SK-N-MC (cell line): ENCODE measurements at regions not wholly inside any gene's neighbourhood (a gene's known extent, or its start where the extent isn't known, plus 50 kb on each side); places are given as distances from the start of the nearest gene placed in this dataset.

Source experiments
- EZH2 ChIP-seq: fragments of 200-600 bp; sonication (generic); IDR thresholded peaks from one replicate; pipeline ENCODE4 v1.6.1; 2017; ENCODE audit warnings: antibody characterized with exemption
- POLR2AphosphoS5 ChIP-seq: IDR thresholded peaks from 2 replicates; pipeline ENCODE4 v1.6.1; 2012; ENCODE audit warnings: mild to moderate bottlenecking, low read depth, low read length, borderline replicate concordance

DNA sequence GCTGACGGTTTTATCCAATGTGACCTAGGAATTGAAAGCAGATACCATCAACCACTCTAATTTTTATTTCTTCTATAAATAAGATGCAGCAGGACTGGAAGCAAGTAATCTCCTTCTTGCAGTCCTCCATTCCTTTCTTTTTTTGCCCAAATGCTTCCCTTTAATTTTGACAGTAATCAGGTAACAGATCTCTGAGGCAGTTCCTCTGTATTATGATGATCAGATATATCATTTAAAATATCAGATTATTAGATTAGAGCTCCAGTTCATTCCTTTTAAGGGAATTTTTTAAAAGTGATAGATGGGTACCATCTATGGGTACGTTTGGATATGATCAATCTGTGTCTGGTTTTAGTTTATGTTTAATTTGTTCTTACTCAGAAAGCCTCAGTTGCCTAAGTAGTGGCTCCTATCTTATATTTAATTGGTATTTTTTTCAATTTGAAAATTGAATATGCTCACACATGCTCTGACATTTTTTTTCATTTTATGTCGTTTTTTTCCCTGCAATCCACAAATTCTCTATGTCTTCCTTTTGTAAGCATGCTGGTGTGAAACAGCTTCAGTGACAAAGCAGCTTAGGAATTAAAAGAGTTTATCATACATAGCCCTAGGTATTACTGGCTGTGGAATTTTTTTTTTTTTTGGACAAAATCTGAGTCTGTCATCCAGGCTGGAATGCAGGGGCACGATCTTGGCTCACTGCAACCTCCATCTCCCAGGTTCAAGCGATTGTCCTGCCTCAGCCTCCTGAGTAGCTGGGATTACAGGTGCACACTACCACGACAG lies 73.7 kb upstream of the ANK2 start:
- TF ChIP-seq EZH2 = no peak
- no peak for TF ChIP-seq POLR2AphosphoS5
